Renal cortex interstitium (tissue), 11 donors: ENCODE measurements at regions not wholly inside any gene's neighbourhood (a gene's known extent, or its start where the extent isn't known, plus 50 kb on each side); places are given as distances from the start of the nearest gene placed in this dataset.
A peak's percentile ranks its signal among the peaks of the same experiment; 100 is the strongest.

ENCODE experiments used
- DNase-seq, 11 donors: peaks; one replicate each; pipeline ENCODE4 v3.0.0-alpha.2; 2013; ENCODE audit warnings: low read depth in 9 of 11, low spot score in 4 of 11; ENCODE audit errors: extremely low read depth in 1 of 11

DNA sequence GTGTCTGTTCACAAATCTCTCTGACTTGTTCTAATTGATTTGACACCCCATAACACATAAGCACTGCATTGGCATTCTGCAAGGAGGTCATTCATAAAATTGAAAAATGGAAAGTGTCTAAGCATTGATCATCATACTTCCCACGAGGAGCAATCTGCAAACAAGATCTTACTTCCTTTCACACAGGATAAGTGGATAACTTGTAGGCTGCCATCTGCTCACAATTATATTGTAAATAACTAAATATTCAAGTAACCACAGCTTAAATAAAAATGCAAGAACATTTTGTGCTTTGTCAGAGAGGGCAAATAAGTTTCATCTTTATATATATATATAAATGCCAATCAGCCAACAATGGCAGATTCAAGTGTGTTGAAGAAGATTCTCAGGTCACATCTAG lies 264.8 kb upstream of the ZC3H12C start:
- no peak for DNase-seq

DNA sequence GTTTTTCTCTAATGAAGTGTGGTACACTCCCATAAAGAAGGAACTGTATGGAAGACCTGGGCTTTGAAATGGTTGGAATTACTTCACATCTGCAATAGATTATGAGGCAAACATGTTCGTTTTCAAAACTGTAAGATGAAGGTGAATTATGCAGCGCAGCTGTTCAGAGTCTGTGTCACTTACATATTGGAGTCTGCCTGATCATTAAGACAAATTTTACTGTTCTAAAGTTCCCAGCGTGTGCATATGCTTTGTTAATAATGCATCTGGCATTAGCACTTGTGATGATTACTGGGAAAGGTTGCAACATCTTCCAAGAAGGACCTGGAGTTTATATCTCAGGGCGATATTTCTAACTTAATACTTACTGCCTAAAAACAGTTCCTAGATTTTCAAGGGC lies 255.2 kb upstream of the ZC3H12C start:
- DNase-seq: no peak

GRCh38 chr11:109845437-109845836 lies 247.8 kb upstream of the ZC3H12C start:
- no peak for DNase-seq

DNA sequence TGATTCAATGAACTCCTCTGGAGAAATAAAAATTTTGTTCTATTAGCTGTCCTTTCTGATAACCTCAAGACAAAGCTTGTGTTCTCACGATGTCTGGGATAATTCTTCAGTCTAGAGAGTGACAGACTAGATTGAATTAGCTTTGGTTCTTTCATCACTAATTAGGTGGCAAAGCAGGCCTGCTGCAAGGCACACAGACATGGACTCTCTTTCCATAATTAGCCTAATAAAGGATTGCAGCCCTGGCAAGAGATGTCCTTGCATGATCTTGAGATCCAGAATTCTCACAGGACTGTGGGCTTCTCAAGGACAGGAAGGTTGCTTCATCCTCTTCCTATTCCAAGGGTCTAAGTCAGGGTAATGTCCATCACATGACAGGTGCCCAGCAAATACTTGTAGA lies 245.6 kb upstream of the ZC3H12C start:
- DNase-seq: no peak

- DNase-seq: no peak
Measured at GRCh38 chr11:109849051-109849450, 244.1 kb upstream of the ZC3H12C start.

- no peak for DNase-seq
Measured at GRCh38 chr11:109849946-109850345, 243.2 kb upstream of the ZC3H12C start.

DNA sequence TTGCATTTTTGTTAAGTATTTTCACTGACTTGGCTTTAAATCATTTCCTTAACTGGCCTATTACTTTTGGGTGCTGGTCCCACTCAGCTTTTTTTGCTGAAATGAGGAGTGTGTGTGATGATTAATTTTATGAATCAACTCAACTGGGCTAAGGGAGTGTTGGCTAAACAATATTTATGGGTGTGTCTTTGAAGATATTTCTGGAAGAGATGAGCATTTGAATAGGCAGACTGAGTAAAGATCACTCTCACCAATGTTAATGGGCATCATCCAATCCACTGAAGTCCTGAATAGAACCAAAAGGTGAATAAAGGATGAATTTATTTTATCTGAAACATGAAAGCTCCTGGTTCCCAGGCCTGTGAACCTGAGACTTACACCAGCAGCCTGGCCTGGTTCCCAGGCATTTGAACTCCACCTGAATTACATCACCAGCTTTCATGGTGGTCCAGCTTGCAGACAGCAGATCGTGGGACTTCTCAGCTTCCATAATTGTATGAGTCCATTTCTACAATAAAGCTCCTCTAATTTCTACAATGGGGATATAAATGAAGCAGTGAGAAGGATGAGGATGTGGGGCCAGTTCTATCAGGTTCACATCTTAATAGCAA lies 241.3 kb upstream of the ZC3H12C start:
- no peak for DNase-seq

DNA sequence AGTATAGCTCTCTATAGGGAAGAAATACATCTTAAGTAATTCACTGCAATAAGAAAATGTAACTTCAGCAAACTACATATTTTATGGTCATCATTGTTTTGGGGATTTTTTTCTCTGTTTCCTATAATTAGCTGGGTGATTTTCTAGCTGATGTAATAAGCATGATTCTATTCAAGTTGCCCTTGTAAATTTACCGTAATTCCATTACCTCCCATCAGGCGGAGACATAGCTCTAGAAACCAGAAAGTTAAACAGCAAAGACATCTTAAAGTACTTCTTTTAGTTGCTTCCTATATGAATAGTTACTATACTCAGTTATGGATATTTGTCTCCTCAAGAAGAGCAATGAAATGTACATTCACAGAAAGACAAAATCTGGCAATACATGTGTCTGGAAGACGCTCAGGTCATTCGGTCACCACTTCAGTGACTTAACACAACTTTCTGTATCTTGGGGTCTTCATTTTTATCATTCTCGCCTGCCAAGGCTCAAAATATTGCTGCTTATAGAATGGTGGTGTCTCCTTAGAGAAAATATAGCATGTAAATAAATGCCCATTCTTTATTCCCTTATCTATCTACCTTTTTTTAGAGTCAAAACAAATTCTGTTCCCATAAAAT lies 239.9 kb upstream of the ZC3H12C start:
- DNase-seq: peak in 8 of 11 donors; percentile 20 to 52 (median 32)

- no peak for DNase-seq
Measured at GRCh38 chr11:109854731-109855130, 238.5 kb upstream of the ZC3H12C start.

GRCh38 chr11:109856928-109857327 lies 236.3 kb upstream of the ZC3H12C start:
- DNase-seq: no peak

GRCh38 chr11:109857637-109858036 lies 235.6 kb upstream of the ZC3H12C start:
- DNase-seq: no peak

DNA sequence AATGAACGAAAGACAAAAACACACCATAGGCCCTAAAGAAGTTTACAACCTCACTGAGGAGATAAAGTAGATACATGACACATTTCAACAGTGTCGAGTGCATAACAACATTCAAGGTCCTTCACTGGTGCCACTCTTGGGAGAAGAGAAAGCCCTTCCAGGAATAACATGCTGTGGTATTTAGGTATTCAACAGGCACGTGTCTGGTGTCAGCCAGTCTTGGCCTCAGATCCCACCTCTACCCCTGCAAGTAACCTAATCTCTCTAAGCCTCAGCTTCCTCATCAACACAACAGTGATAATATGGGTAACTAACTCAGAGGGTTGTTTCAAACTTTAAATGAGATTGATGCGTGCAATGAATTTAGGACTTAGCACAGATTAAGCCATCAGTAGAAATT lies 235.0 kb upstream of the ZC3H12C start:
- no peak for DNase-seq

DNA sequence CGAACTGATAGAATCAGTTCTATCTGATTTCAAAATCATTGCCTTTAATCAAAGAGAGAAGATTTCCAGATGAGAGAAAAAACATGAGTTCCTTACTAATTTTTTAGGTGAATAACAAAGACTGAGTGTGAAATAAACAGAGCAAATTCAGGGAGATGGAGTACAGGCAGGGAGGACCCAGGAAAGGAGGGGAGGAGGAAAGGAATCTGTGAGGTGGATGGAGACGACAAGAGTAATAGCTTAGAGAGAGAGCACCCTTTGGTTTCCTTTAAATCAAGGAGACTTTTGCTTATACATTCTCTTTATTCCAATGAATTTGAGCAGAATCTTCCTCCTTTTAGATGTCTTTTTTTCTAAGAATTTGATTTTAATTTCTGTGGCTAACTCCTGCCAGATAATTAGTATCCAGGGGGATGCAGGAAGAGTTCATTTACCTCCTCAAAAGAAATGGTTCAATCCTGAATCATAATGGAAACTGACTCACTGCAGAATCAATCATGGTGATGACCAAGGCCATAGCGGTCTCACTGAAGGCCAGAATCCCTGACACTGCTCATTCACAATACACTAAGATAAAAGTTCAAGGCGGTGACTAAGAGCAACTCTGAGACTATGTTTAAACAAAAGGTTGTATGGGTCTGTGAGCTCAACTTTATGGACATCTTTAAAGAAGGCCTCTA lies 234.0 kb upstream of the ZC3H12C start:
- DNase-seq: peak in 1 of 11 donors; percentile 27

GRCh38 chr11:109862835-109863234 lies 230.4 kb upstream of the ZC3H12C start:
- DNase-seq: no peak

DNA sequence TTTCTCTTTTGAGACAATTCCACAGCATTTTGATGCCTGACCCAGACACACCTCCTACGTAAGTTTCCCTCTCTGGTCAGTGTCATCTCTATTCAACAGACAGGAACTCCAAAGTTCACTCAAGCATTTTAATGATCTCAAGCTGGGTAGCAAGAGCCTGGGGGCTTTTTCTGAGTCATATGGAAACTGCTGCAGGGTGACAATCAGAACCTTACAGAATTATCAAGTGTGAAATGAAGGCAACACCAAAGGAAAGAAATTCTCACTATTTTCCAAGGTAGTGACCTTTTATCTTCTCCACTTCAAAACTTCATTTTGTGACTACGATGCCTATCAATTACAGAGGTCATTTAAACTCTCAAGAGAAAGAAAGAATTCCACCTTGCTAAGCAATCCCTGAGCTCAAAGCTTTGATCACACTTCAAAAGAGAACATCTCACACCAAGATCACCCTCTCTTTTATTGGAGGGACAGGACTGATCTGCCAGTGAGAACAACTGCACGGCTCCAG lies 229.0 kb upstream of the ZC3H12C start:
- DNase-seq: no peak

DNA sequence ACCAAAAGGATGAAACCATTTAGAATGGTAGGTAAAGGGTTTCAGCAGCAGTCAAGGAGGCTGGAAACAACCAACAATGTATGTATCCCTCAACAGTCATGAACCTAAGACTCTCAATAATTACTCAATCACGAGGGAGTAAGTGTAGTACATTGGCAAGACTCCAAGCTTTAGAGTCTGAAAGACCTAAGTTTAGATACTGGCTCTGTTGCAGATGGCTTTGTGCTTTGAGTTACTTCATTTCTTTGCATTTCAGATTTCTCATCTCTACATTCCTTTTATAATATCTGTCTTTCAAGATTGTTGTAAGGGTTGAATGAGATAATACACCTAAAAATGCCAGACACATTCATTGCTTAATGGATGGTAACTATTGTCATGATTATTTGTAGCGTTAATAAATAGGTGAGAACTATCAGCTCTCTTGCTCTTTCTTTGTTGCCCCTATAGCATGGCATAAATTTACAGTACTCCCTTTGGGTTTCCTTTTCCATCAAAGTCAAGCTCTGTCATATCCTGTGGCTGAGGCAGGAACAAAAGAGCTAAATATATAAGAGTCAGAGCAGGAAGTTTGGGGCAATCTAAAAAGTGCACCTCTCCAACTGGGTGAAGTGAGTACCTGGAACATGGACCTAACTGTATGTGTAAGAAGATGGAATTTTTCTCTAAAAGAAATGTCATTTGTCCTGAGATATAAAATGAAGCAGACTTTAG lies 228.2 kb upstream of the ZC3H12C start:
- peak in 1 of 11 donors; percentile 9 for DNase-seq

DNA sequence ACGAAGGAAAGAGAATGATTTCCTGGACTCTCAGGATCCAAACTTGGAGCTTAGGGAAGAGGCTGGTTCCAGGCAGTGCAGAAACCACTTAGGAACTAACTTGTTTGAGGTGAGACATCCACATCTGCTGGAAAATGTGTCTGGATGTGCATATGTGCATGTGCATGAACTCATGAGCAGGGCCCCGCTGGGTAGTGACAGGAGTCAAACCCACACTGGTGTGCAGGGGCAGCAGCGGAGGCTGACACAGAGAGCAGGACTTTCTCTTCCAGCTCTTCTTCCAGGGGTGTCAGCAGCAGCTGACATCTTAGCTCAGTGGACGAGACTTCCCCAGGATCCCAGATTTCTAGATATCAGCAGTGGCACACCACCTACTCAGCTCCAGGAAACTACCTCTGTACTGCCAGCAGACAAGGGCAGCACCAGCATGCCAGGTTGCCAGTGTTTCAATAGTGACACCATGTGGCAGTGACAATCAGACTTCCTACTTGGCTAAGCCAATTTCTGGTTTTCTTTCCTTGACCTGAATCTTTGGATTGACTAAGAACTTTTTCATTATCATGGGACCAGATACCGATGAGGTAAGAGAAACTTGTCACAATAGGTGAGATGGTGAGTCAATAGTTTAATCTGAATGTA lies 227.5 kb upstream of the ZC3H12C start:
- DNase-seq: no peak

GRCh38 chr11:109867784-109868183 lies 225.4 kb upstream of the ZC3H12C start:
- DNase-seq: no peak

DNA sequence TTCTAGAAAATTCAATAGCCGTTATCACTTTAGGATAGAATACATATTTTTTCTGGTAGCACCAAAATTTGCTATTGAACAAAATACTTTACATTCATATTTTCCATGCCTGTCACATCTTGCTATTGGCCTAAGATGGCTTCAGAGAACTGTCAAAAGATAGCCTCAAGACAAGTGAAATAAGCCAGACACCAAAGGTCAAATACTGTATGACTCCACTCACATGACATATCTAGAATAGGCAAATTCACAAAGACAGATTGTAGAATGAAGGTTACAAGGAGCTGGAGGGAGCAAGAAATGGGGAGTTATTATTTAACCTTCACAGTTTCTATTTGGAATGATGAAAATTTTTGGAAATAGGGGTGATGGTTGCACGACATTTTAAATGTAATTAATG lies 223.7 kb upstream of the ZC3H12C start:
- no peak for DNase-seq
